Activated naive CD8-positive, alpha-beta T cell (primary cell): ENCODE measurements at regions not wholly inside any gene's neighbourhood (a gene's known extent, or its start where the extent isn't known, plus 50 kb on each side); places are given as distances from the start of the nearest gene placed in this dataset.

ENCODE experiments used
- H3K27ac Mint-ChIP-seq: one replicate; pipeline ENCODE4 v1.8.0; 2021; ENCODE audit warnings: mixed read lengths
- H3K27me3 Mint-ChIP-seq: one replicate; pipeline ENCODE4 v1.8.0; 2021; ENCODE audit warnings: mixed read lengths
- H3K36me3 Mint-ChIP-seq: one replicate; pipeline ENCODE4 v1.8.0; 2021; ENCODE audit warnings: mixed read lengths
- H3K4me1 Mint-ChIP-seq: one replicate; pipeline ENCODE4 v1.8.0; 2021; ENCODE audit warnings: low read depth, mixed read lengths
- H3K4me3 Mint-ChIP-seq: one replicate; pipeline ENCODE4 v1.8.0; 2021; ENCODE audit warnings: mild to moderate bottlenecking, mixed read lengths
- H3K9me3 Mint-ChIP-seq: one replicate; pipeline ENCODE4 v1.8.0; 2021; ENCODE audit warnings: low read depth, mixed read lengths

- peaks cover 7% of the 10 kb centered on the region for H3K27me3 Mint-ChIP-seq
- no peaks in the 10 kb centered on the region for H3K9me3 Mint-ChIP-seq
- H3K4me3 Mint-ChIP-seq: no peak overlapping the region
- no peaks in the 10 kb centered on the region for H3K36me3 Mint-ChIP-seq
- no peak overlapping the region for H3K27ac Mint-ChIP-seq
- peaks cover 5% of the 10 kb centered on the region for H3K4me1 Mint-ChIP-seq
Observed at GRCh38 chr9:89915187-89915586, 310.4 kb downstream of the GADD45G start.

GRCh38 chr9:89916001-89916597 is 311.3 kb downstream of the GADD45G start:
- H3K9me3 Mint-ChIP-seq: no peaks in the 10 kb centered on the region
- no peaks in the 10 kb centered on the region for H3K36me3 Mint-ChIP-seq
- no peak overlapping the region for H3K4me3 Mint-ChIP-seq

GRCh38 chr9:89917861-89918260 is 313.0 kb downstream of the GADD45G start:
- no peak overlapping the region for H3K4me3 Mint-ChIP-seq
- no peaks in the 10 kb centered on the region for H3K9me3 Mint-ChIP-seq
- no peak overlapping the region for H3K27ac Mint-ChIP-seq
- H3K4me1 Mint-ChIP-seq: peaks cover 5% of the 10 kb centered on the region
- H3K36me3 Mint-ChIP-seq: no peaks in the 10 kb centered on the region
- H3K27me3 Mint-ChIP-seq: peaks cover 7% of the 10 kb centered on the region

More at GRCh38 chr9:89916001-89916597, 311.3 kb downstream of the GADD45G start:
- H3K27ac Mint-ChIP-seq: no peak overlapping the region
- peaks cover 7% of the 10 kb centered on the region for H3K27me3 Mint-ChIP-seq
- H3K4me1 Mint-ChIP-seq: peaks cover 5% of the 10 kb centered on the region

GRCh38 chr9:89919171-89919681 is 314.4 kb downstream of the GADD45G start:
- H3K4me3 Mint-ChIP-seq: no peak overlapping the region
- no peaks in the 10 kb centered on the region for H3K36me3 Mint-ChIP-seq
- peak overlapping the region; percentile 24 for H3K27ac Mint-ChIP-seq
- no peaks in the 10 kb centered on the region for H3K9me3 Mint-ChIP-seq
- peaks cover 9% of the 10 kb centered on the region for H3K27me3 Mint-ChIP-seq
- peaks cover 16% of the 10 kb centered on the region for H3K4me1 Mint-ChIP-seq

- Mint-ChIP-seq H3K36me3 (no peaks in the 10 kb centered on the region), H3K27ac (no peak overlapping the region), H3K9me3 (no peaks in the 10 kb centered on the region), H3K4me1 (peaks cover 22% of the 10 kb centered on the region), H3K27me3 (peaks cover 9% of the 10 kb centered on the region), H3K4me3 (no peak overlapping the region)
Observed at GRCh38 chr9:89920131-89920530, 315.3 kb downstream of the GADD45G start.

- Mint-ChIP-seq H3K27me3 (peaks cover 10% of the 10 kb centered on the region), H3K4me3 (no peak overlapping the region), H3K9me3 (no peaks in the 10 kb centered on the region), H3K4me1 (peaks cover 23% of the 10 kb centered on the region), H3K36me3 (no peaks in the 10 kb centered on the region), H3K27ac (no peak overlapping the region)
Observed at GRCh38 chr9:89920951-89921350, 316.1 kb downstream of the GADD45G start.

- no peak overlapping the region for H3K27ac Mint-ChIP-seq
- H3K9me3 Mint-ChIP-seq: no peaks in the 10 kb centered on the region
- peaks cover 23% of the 10 kb centered on the region for H3K4me1 Mint-ChIP-seq
- no peaks in the 10 kb centered on the region for H3K36me3 Mint-ChIP-seq
- H3K27me3 Mint-ChIP-seq: peaks cover 11% of the 10 kb centered on the region
- H3K4me3 Mint-ChIP-seq: no peak overlapping the region
Observed at GRCh38 chr9:89922099-89922498, 317.3 kb downstream of the GADD45G start.

GRCh38 chr9:89923174-89923573 is 318.4 kb downstream of the GADD45G start:
- H3K4me3 Mint-ChIP-seq: peak overlapping the region; percentile 6
- peaks cover 23% of the 10 kb centered on the region for H3K4me1 Mint-ChIP-seq
- peaks cover 10% of the 10 kb centered on the region for H3K27me3 Mint-ChIP-seq
- H3K36me3 Mint-ChIP-seq: no peaks in the 10 kb centered on the region
- no peak overlapping the region for H3K27ac Mint-ChIP-seq
- no peaks in the 10 kb centered on the region for H3K9me3 Mint-ChIP-seq

GRCh38 chr9:89923961-89924504 is 319.2 kb downstream of the GADD45G start:
- H3K36me3 Mint-ChIP-seq: no peaks in the 10 kb centered on the region
- peak overlapping the region; percentile 82 for H3K27ac Mint-ChIP-seq
- H3K27me3 Mint-ChIP-seq: peaks cover 10% of the 10 kb centered on the region

GRCh38 chr9:89924611-89925010 is 319.8 kb downstream of the GADD45G start:
- Mint-ChIP-seq H3K36me3 (no peaks in the 10 kb centered on the region), H3K4me1 (peaks cover 19% of the 10 kb centered on the region), H3K27ac (peak overlapping the region; percentile 82), H3K27me3 (peaks cover 6% of the 10 kb centered on the region), H3K9me3 (no peaks in the 10 kb centered on the region), H3K4me3 (peak overlapping the region; percentile 40)

More at GRCh38 chr9:89923961-89924504, 319.2 kb downstream of the GADD45G start:
- Mint-ChIP-seq H3K4me3 (peak overlapping the region; percentile 40), H3K9me3 (no peaks in the 10 kb centered on the region), H3K4me1 (peaks cover 23% of the 10 kb centered on the region)

- peak overlapping the region; percentile 36 for H3K27ac Mint-ChIP-seq
Observed at GRCh38 chr9:89926167-89926566, 321.4 kb downstream of the GADD45G start.

GRCh38 chr9:89926691-89927220 is 321.9 kb downstream of the GADD45G start:
- peaks cover 29% of the 10 kb centered on the region for H3K4me1 Mint-ChIP-seq
- no peak overlapping the region for H3K27ac Mint-ChIP-seq
- H3K27me3 Mint-ChIP-seq: peaks cover 4% of the 10 kb centered on the region
- H3K36me3 Mint-ChIP-seq: no peaks in the 10 kb centered on the region
- no peak overlapping the region for H3K4me3 Mint-ChIP-seq
- H3K9me3 Mint-ChIP-seq: no peaks in the 10 kb centered on the region

More at GRCh38 chr9:89926167-89926566, 321.4 kb downstream of the GADD45G start:
- peaks cover 4% of the 10 kb centered on the region for H3K27me3 Mint-ChIP-seq
- peaks cover 29% of the 10 kb centered on the region for H3K4me1 Mint-ChIP-seq
- no peak overlapping the region for H3K4me3 Mint-ChIP-seq
- no peaks in the 10 kb centered on the region for H3K36me3 Mint-ChIP-seq
- H3K9me3 Mint-ChIP-seq: no peaks in the 10 kb centered on the region

- Mint-ChIP-seq H3K4me3 (no peak overlapping the region), H3K4me1 (peaks cover 28% of the 10 kb centered on the region), H3K36me3 (no peaks in the 10 kb centered on the region), H3K9me3 (no peaks in the 10 kb centered on the region), H3K27me3 (peaks cover 4% of the 10 kb centered on the region), H3K27ac (no peak overlapping the region)
Observed at GRCh38 chr9:89928106-89928505, 323.3 kb downstream of the GADD45G start.

GRCh38 chr9:89928521-89929275 is 323.9 kb downstream of the GADD45G start:
- no peak overlapping the region for H3K27ac Mint-ChIP-seq
- H3K4me3 Mint-ChIP-seq: no peak overlapping the region
- H3K36me3 Mint-ChIP-seq: no peaks in the 10 kb centered on the region
- peaks cover 23% of the 10 kb centered on the region for H3K4me1 Mint-ChIP-seq
- H3K27me3 Mint-ChIP-seq: peaks cover 4% of the 10 kb centered on the region
- H3K9me3 Mint-ChIP-seq: no peaks in the 10 kb centered on the region

GRCh38 chr9:89929315-89929672 is 324.5 kb downstream of the GADD45G start:
- H3K27me3 Mint-ChIP-seq: peaks cover 2% of the 10 kb centered on the region
- H3K4me3 Mint-ChIP-seq: no peak overlapping the region
- H3K27ac Mint-ChIP-seq: no peak overlapping the region
- H3K9me3 Mint-ChIP-seq: no peaks in the 10 kb centered on the region
- no peaks in the 10 kb centered on the region for H3K36me3 Mint-ChIP-seq
- peaks cover 17% of the 10 kb centered on the region for H3K4me1 Mint-ChIP-seq
